HCT116 (cell line): ENCODE measurements at regions not wholly inside any gene's neighbourhood (a gene's known extent, or its start where the extent isn't known, plus 50 kb on each side); places are given as distances from the start of the nearest gene placed in this dataset.

Source experiments
- ATAC-seq: fragments of 200-7000 bp; cut with Tn5 transposase; 2 replicates; pipeline ENCODE4 v1.9.1; 2020; ENCODE audit warnings: mild to moderate bottlenecking, moderate library complexity
- BruUV-seq: library from RNA; stranded (reverse); fragments of 400-500 nt; replicated peaks from 2 replicates; lab custom pipeline; 2021; lab: Mats Ljungman, UMichigan
- CTCF ChIA-PET: fragments of 300-600 bp; sonication (Branson Sonifier 250); formaldehyde crosslinking; loops from one replicate; lab custom pipeline; 2021; ENCODE audit warnings: antibody characterized with exemption; lab: Charles Lee
- POLR2A ChIA-PET: fragments of 300-600, 350-600 bp; sonication (Branson Sonifier 250); formaldehyde crosslinking; loops from one replicate; lab custom pipeline; 2021; ENCODE audit warnings: antibody characterized with exemption; lab: Charles Lee
- RAD21 ChIA-PET, 2 experiments: fragments of 300-600 bp; sonication (Branson Sonifier 250); formaldehyde crosslinking; loops; one replicate each; lab custom pipeline; 2023; ENCODE audit warnings: low total read pairs in 2 of 2; ENCODE audit not compliant: uncharacterized antibody in 2 of 2, unreplicated experiment in 2 of 2, low non-redundant PET in 1 of 2; lab: Charles Lee
- DNase-seq: peaks from one replicate; pipeline ENCODE4 v3.0.0-alpha.2; 2010; ENCODE audit warnings: low read depth, low spot score
- H2AFZ ChIP-seq: fragments of 200-600 bp; shearing (Covaris generic), sonication (generic); 2 replicates; pipeline ENCODE4 v1.6.1; 2017; ENCODE audit warnings: low read depth, mixed run types, mixed read lengths, antibody characterized with exemption, low read length; ENCODE audit not compliant: poor library complexity, severe bottlenecking
- H3K27ac ChIP-seq: 2 replicates; pipeline ENCODE4 v1.5.1; 2012; ENCODE audit warnings: low read depth, low read length
- H3K27me3 ChIP-seq: fragments of 200-600 bp; sonication (generic); 2 replicates; pipeline ENCODE4 v1.6.1; 2016; ENCODE audit warnings: mixed run types, low read length, mixed read lengths; ENCODE audit not compliant: insufficient read depth
- H3K36me3 ChIP-seq, 2 experiments: fragments of 200-500 bp in 1 of 2; fragments of 200-600 bp in 1 of 2; sonication (Bioruptor generic) in 1 of 2; sonication (generic) in 1 of 2; 2 replicates each; pipeline versions ENCODE4 v1.5.1 to v1.6.1; 2014 to 2016; ENCODE audit warnings: low read length in 2 of 2, inconsistent platforms in 1 of 2, mixed read lengths in 1 of 2, mixed run types in 1 of 2; ENCODE audit not compliant: insufficient read depth in 2 of 2, control insufficient read depth in 1 of 2
- H3K4me1 ChIP-seq, 2 experiments: fragments of 200-600 bp in 1 of 2; sonication (generic) in 1 of 2; 2 replicates each; pipeline versions ENCODE4 v1.5.1 to v1.6.1; 2012 to 2017; ENCODE audit warnings: low read length in 2 of 2, inconsistent platforms in 1 of 2, mild to moderate bottlenecking in 1 of 2, mixed read lengths in 1 of 2, mixed run types in 1 of 2, moderate library complexity in 1 of 2; ENCODE audit not compliant: insufficient read depth in 2 of 2, control insufficient read depth in 1 of 2
- H3K4me2 ChIP-seq: fragments of 200-600 bp; sonication (generic); 2 replicates; pipeline ENCODE4 v1.6.1; 2017; ENCODE audit warnings: mixed run types, low read length, mixed read lengths
- H3K4me3 ChIP-seq, 2 experiments: fragments of 200-600 bp in 1 of 2; sonication (generic) in 1 of 2; replicated peaks in 1 of 2; 2 replicates each; pipeline ENCODE4 v1.5.1; 2011 to 2016; ENCODE audit warnings: low read length in 2 of 2, control low read depth in 1 of 2, low read depth in 1 of 2, mild to moderate bottlenecking in 1 of 2, mixed read lengths in 1 of 2, mixed run types in 1 of 2
- H3K79me2 ChIP-seq: fragments of 200-600 bp; sonication (generic); 2 replicates; pipeline ENCODE4 v1.6.1; 2017; ENCODE audit warnings: mild to moderate bottlenecking, mixed run types, low read length, moderate library complexity, mixed read lengths; ENCODE audit not compliant: insufficient read depth
- H3K9ac ChIP-seq: fragments of 200-600 bp; sonication (generic); 2 replicates; pipeline ENCODE4 v1.6.1; 2016; ENCODE audit warnings: low read length, mixed read lengths
- H3K9me2 ChIP-seq: fragments of 200-600 bp; sonication (generic), shearing (Covaris generic); 2 replicates; pipeline ENCODE4 v1.6.1; 2017; ENCODE audit warnings: mixed run types, mild to moderate bottlenecking, moderate library complexity; ENCODE audit not compliant: insufficient read depth
- H3K9me3 ChIP-seq, 2 experiments: fragments of 200-500 bp in 1 of 2; fragments of 200-600 bp in 1 of 2; sonication (Bioruptor generic) in 1 of 2; sonication (generic) in 1 of 2; 2 replicates each; pipeline ENCODE4 v1.6.1; 2014 to 2017; ENCODE audit warnings: low read length in 2 of 2, mixed read lengths in 2 of 2, inconsistent platforms in 1 of 2, low read depth in 1 of 2, mild to moderate bottlenecking in 1 of 2, mixed run types in 1 of 2, moderate library complexity in 1 of 2; ENCODE audit not compliant: control insufficient read depth in 1 of 2, insufficient read depth in 1 of 2
- H4K20me1 ChIP-seq: fragments of 200-600 bp; sonication (generic), shearing (Covaris generic); 2 replicates; pipeline ENCODE4 v1.6.1; 2017; ENCODE audit warnings: mixed run types, mild to moderate bottlenecking, moderate library complexity; ENCODE audit not compliant: insufficient read depth
- CBX3 ChIP-seq: IDR thresholded peaks from 2 replicates; pipeline ENCODE4 v1.6.1; 2012; ENCODE audit warnings: low read depth
- ZNF274 ChIP-seq: fragments of 200-500 bp; sonication (Bioruptor generic); IDR thresholded peaks from 2 replicates; pipeline ENCODE4 v1.6.1; 2014; ENCODE audit warnings: mild to moderate bottlenecking, low read depth, low read length, inconsistent platforms
- intact Hi-C: fragments of 100-400 bp; cut with micrococcal nuclease; formaldehyde crosslinking; loops from 2 replicates; pipeline ENCODE4 v1.10.0; 2022
- TF ChIP-seq, protein P1 (sequence below): IDR thresholded peaks from 2 replicates; pipeline ENCODE4 v1.6.1; 2012
- TF ChIP-seq, protein P2 (sequence below): IDR thresholded peaks from 2 replicates; pipeline ENCODE4 v1.6.1; 2012; ENCODE audit warnings: low read depth
- TF ChIP-seq, protein P3 (sequence below), 3 experiments: fragments of 200-600 bp in 1 of 3; sonication (generic) in 1 of 3; IDR thresholded peaks in 2 of 3; conservative IDR thresholded peaks in 1 of 3; 2 replicates each; pipeline ENCODE4 v1.5.1; 2012 to 2017; ENCODE audit warnings: low read depth in 2 of 3, low read length in 2 of 3, antibody characterized with exemption in 1 of 3, borderline replicate concordance in 1 of 3, control low read depth in 1 of 3, mild to moderate bottlenecking in 1 of 3, mixed read lengths in 1 of 3, mixed run types in 1 of 3, moderate library complexity in 1 of 3; ENCODE audit not compliant: insufficient read depth in 1 of 3

DNA sequence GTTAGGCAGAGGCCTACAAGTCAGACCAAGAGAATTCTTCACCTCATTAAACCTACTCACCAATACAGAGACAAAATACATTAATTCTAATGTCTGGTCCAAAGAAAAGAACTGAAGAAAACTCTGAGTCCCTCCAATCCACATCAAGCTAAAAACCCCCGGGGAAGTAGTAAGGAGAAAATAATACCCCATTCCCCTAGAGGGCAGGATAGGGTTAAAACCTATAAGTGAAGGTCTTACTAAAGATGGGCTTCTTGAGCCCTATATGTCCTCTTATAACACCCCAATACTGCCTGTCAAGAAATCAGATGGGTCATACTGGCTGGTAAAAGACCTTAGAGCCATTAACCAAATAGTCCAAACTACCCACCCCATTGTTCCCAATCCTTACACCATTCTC lies 141.3 kb upstream of the TMEM106B start:
- ATAC-seq, result no peak
- CTCF ChIA-PET, result interaction anchor here (1.0 to 1.7 kb wide), 2 partner anchors 252 to 420 kb away, joined by 4 to 5 read pairs; no protein-coding TSS in a partner anchor

DNA sequence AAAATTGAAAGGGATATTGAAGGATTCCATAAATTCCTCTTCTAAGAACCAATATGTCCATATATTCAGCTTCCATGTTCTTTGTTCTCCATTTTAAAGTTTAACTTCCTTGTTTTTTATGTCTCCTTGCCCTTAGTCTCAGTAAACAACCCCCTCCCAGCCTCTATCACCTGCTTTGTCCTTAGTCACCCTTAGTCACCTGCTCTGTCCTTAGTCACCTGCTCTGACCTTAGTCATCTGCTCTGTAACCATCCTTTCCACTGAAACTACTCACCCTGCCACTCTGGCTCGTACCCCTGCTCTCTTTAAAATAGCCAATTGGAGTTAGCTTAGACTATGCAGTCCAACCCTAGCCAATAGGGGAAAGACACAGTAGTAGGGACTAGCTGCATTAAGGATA lies 136.2 kb upstream of the TMEM106B start:
- no peak overlapping the region for H3K4me2 ChIP-seq
- intact Hi-C loops, result no loop called here
- peaks cover 0 to 9% of the 10 kb centered on the region in 2 experiments; a peak in 2 of 4 replicates for H3K9me3 ChIP-seq
- no peak overlapping the region for H3K27ac ChIP-seq
- H2AFZ ChIP-seq, result no peak overlapping the region
- ATAC-seq (no peak), DNase-seq (no peak)
- TF ChIP-seq, protein P1, sequence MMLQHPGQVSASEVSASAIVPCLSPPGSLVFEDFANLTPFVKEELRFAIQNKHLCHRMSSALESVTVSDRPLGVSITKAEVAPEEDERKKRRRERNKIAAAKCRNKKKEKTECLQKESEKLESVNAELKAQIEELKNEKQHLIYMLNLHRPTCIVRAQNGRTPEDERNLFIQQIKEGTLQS, result no peak
- TF ChIP-seq ZNF274, result no peak
- TF ChIP-seq, protein P2, sequence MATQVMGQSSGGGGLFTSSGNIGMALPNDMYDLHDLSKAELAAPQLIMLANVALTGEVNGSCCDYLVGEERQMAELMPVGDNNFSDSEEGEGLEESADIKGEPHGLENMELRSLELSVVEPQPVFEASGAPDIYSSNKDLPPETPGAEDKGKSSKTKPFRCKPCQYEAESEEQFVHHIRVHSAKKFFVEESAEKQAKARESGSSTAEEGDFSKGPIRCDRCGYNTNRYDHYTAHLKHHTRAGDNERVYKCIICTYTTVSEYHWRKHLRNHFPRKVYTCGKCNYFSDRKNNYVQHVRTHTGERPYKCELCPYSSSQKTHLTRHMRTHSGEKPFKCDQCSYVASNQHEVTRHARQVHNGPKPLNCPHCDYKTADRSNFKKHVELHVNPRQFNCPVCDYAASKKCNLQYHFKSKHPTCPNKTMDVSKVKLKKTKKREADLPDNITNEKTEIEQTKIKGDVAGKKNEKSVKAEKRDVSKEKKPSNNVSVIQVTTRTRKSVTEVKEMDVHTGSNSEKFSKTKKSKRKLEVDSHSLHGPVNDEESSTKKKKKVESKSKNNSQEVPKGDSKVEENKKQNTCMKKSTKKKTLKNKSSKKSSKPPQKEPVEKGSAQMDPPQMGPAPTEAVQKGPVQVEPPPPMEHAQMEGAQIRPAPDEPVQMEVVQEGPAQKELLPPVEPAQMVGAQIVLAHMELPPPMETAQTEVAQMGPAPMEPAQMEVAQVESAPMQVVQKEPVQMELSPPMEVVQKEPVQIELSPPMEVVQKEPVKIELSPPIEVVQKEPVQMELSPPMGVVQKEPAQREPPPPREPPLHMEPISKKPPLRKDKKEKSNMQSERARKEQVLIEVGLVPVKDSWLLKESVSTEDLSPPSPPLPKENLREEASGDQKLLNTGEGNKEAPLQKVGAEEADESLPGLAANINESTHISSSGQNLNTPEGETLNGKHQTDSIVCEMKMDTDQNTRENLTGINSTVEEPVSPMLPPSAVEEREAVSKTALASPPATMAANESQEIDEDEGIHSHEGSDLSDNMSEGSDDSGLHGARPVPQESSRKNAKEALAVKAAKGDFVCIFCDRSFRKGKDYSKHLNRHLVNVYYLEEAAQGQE, result no peak
- TF ChIP-seq CBX3, result no peak
- no peaks in the 10 kb centered on the region for H3K79me2 ChIP-seq
- H4K20me1 ChIP-seq, result no peaks in the 10 kb centered on the region
- no peak overlapping the region for H3K4me3 ChIP-seq
- H3K4me1 ChIP-seq, result no peaks in the 10 kb centered on the region
- ChIA-PET RAD21 (no interaction called here), CTCF (no interaction called here), POLR2A (no interaction called here)
- H3K9ac ChIP-seq, result no peak overlapping the region
- H3K36me3 ChIP-seq, result no peaks in the 10 kb centered on the region
- no peaks in the 10 kb centered on the region for H3K9me2 ChIP-seq
- BruUV-seq, result no TSS peak
- no peaks in the 10 kb centered on the region for H3K27me3 ChIP-seq

More for the DNA sequence above, 141.3 kb upstream of the TMEM106B start:
- Histone ChIP-seq H3K9me2 (no peaks in the 10 kb centered on the region), H4K20me1 (no peaks in the 10 kb centered on the region), H3K9ac (no peak overlapping the region), H3K9me3 (no peaks in the 10 kb centered on the region), H3K36me3 (no peaks in the 10 kb centered on the region), H3K79me2 (no peaks in the 10 kb centered on the region), H3K4me2 (no peak overlapping the region), H3K27ac (no peak overlapping the region), H3K4me1 (peaks cover 0 to 27% of the 10 kb centered on the region in 2 experiments; a peak in 2 of 4 replicates), H2AFZ (no peak overlapping the region), H3K27me3 (no peaks in the 10 kb centered on the region), H3K4me3 (no peak overlapping the region)
- no TSS peak for BruUV-seq
- POLR2A ChIA-PET, result no interaction called here
- RAD21 ChIA-PET, result no interaction called here
- intact Hi-C loops, result loop anchor here (5.0 kb wide), 1 partner anchor 553 kb away; no protein-coding TSS in a partner anchor
- DNase-seq, result no peak
- TF ChIP-seq CBX3, result no peak
- TF ChIP-seq, protein P3, sequence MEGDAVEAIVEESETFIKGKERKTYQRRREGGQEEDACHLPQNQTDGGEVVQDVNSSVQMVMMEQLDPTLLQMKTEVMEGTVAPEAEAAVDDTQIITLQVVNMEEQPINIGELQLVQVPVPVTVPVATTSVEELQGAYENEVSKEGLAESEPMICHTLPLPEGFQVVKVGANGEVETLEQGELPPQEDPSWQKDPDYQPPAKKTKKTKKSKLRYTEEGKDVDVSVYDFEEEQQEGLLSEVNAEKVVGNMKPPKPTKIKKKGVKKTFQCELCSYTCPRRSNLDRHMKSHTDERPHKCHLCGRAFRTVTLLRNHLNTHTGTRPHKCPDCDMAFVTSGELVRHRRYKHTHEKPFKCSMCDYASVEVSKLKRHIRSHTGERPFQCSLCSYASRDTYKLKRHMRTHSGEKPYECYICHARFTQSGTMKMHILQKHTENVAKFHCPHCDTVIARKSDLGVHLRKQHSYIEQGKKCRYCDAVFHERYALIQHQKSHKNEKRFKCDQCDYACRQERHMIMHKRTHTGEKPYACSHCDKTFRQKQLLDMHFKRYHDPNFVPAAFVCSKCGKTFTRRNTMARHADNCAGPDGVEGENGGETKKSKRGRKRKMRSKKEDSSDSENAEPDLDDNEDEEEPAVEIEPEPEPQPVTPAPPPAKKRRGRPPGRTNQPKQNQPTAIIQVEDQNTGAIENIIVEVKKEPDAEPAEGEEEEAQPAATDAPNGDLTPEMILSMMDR (IDR thresholded peaks at IDR 0.05 in 2 of 3, conservative IDR thresholded peaks at IDR 0.05 in 1 of 3; ENCODE audit: borderline replicate concordance in 1 of 3, insufficient read depth in 1 of 3, low read depth in 2 of 3, low read length in 2 of 3), result 0 out of 6 replicates have a peak, but pooled peaks of 2 of the 3 experiments have one; percentile 6 to 18
